H1 (cell line): ENCODE measurements at regions not wholly inside any gene's neighbourhood (a gene's known extent, or its start where the extent isn't known, plus 50 kb on each side); places are given as distances from the start of the nearest gene placed in this dataset.

ENCODE experiments used
- CTCF ChIA-PET: fragments of 300-600 bp; sonication (Branson Sonifier 250); formaldehyde crosslinking; loops from one replicate; lab custom pipeline; 2021; ENCODE audit not compliant: partially characterized antibody; lab: Charles Lee
- POLR2A ChIA-PET: fragments of 300-600 bp; sonication (Branson Sonifier 250); formaldehyde crosslinking; loops from one replicate; lab custom pipeline; 2021; ENCODE audit warnings: inconsistent platforms; ENCODE audit not compliant: partially characterized antibody; lab: Charles Lee
- DNase-seq, 2 experiments: peaks; one replicate each; pipeline versions ENCODE4 v3.0.0 to v3.0.0-alpha.2; 2010 to 2022; ENCODE audit warnings: low spot score in 2 of 2, low read depth in 1 of 2, mixed read lengths in 1 of 2
- FAIRE-seq: peaks from 2 replicates; lab custom pipeline; 2011; peaks lifted over from hg19 to GRCh38; lab: Jason Lieb, UNC
- H2AFZ ChIP-seq: 2 replicates; pipeline ENCODE4 v1.8.1; 2012; ENCODE audit warnings: low read length, inconsistent platforms
- H2AK5ac ChIP-seq: 2 replicates; pipeline ENCODE4 v1.6.1; 2013; ENCODE audit warnings: low read depth, low read length
- H2BK120ac ChIP-seq: replicated peaks from 2 replicates; pipeline ENCODE3; 2013; ENCODE audit warnings: low read depth, low read length, inconsistent platforms
- H2BK12ac ChIP-seq: 2 replicates; pipeline ENCODE4 v1.6.1; 2013; ENCODE audit warnings: low read depth, low read length
- H2BK15ac ChIP-seq: 2 replicates; pipeline ENCODE4 v1.6.1; 2013; ENCODE audit warnings: low read length
- H2BK20ac ChIP-seq: 2 replicates; pipeline ENCODE4 v1.6.1; 2013; ENCODE audit warnings: low read length
- H2BK5ac ChIP-seq: 2 replicates; pipeline ENCODE4 v1.6.1; 2013; ENCODE audit warnings: low read depth, low read length
- H3K14ac ChIP-seq: 2 replicates; pipeline ENCODE4 v1.6.1; 2013; ENCODE audit warnings: inconsistent platforms; ENCODE audit not compliant: insufficient read length
- H3K18ac ChIP-seq: 2 replicates; pipeline ENCODE4 v1.6.1; 2013; ENCODE audit warnings: low read length; ENCODE audit errors: extremely low read depth
- H3K23ac ChIP-seq: 2 replicates; pipeline ENCODE4 v1.6.1; 2013; ENCODE audit warnings: inconsistent platforms; ENCODE audit not compliant: insufficient read length
- H3K23me2 ChIP-seq: 2 replicates; pipeline ENCODE4 v1.6.1; 2013; ENCODE audit warnings: low read depth, low read length
- H3K27ac ChIP-seq: 2 replicates; pipeline ENCODE4 v1.6.1; 2011; ENCODE audit warnings: low read depth, low read length, inconsistent platforms
- H3K27me3 ChIP-seq, 4 experiments: replicated peaks in 1 of 4; 1 replicate in 1 of 4; 2 replicates in 3 of 4; pipeline versions ENCODE4 v1.6.1 to v1.8.1; 2011 to 2013; ENCODE audit warnings: low read length in 3 of 4, mild to moderate bottlenecking in 3 of 4, inconsistent platforms in 2 of 4, mixed read lengths in 2 of 4, moderate library complexity in 1 of 4; ENCODE audit not compliant: control insufficient read depth in 3 of 4, insufficient read depth in 3 of 4; ENCODE audit errors: extremely low read depth in 1 of 4
- H3K36me3 ChIP-seq, 4 experiments: 2 replicates each; pipeline versions ENCODE4 v1.6.1 to v1.8.1; 2011 to 2013; ENCODE audit warnings: mild to moderate bottlenecking in 4 of 4, low read length in 3 of 4, moderate library complexity in 2 of 4, control low read depth in 1 of 4, inconsistent platforms in 1 of 4; ENCODE audit not compliant: insufficient read depth in 4 of 4, control insufficient read depth in 2 of 4
- H3K4ac ChIP-seq: replicated peaks from 2 replicates; pipeline ENCODE3; 2013; ENCODE audit warnings: low read length, low read depth, mixed read lengths, inconsistent platforms; ENCODE audit not compliant: insufficient read length
- H3K4me1 ChIP-seq, 4 experiments: replicated peaks in 1 of 4; 1 replicate in 1 of 4; 2 replicates in 3 of 4; pipeline versions ENCODE4 v1.6.1 to v1.8.1; 2011 to 2013; ENCODE audit warnings: low read length in 3 of 4, inconsistent platforms in 2 of 4, mixed read lengths in 1 of 4; ENCODE audit not compliant: insufficient read depth in 4 of 4, control insufficient read depth in 3 of 4
- H3K4me2 ChIP-seq, 2 experiments: 2 replicates each; pipeline versions ENCODE4 v1.6.1 to v1.8.1; 2011 to 2013; ENCODE audit warnings: low read depth in 2 of 2, low read length in 2 of 2, control low read depth in 1 of 2, inconsistent platforms in 1 of 2, mild to moderate bottlenecking in 1 of 2; ENCODE audit not compliant: insufficient read depth in 1 of 2
- H3K4me3 ChIP-seq, 4 experiments: fragments of 200-600, 300-600 bp in 1 of 4; sonication (generic), shearing (Covaris generic), sonication (Bioruptor Twin) in 1 of 4; 2 replicates each; pipeline versions ENCODE4 v1.5.1 to v1.8.1; 2011 to 2016; ENCODE audit warnings: low read length in 4 of 4, low read depth in 3 of 4, control low read depth in 2 of 4, inconsistent platforms in 2 of 4, mild to moderate bottlenecking in 2 of 4, mixed read lengths in 1 of 4, moderate library complexity in 1 of 4; ENCODE audit not compliant: insufficient read depth in 2 of 4; ENCODE audit errors: extremely low read depth in 1 of 4
- H3K56ac ChIP-seq: replicated peaks from 2 replicates; pipeline ENCODE3; 2013; ENCODE audit warnings: low read depth, mild to moderate bottlenecking, mixed read lengths, low read length, inconsistent platforms; ENCODE audit not compliant: insufficient read length
- H3K79me1 ChIP-seq: 2 replicates; pipeline ENCODE4 v1.6.1; 2013; ENCODE audit warnings: low read depth, low read length, control low read depth
- H3K79me2 ChIP-seq, 2 experiments: 2 replicates each; pipeline versions ENCODE4 v1.6.1 to v1.8.1; 2012 to 2013; ENCODE audit warnings: low read length in 2 of 2, mild to moderate bottlenecking in 2 of 2, inconsistent platforms in 1 of 2; ENCODE audit not compliant: insufficient read depth in 2 of 2, control insufficient read depth in 1 of 2
- H3K9ac ChIP-seq, 4 experiments: replicated peaks in 1 of 4; 1 replicate in 1 of 4; 2 replicates in 3 of 4; pipeline versions ENCODE4 v1.6.1 to v1.8.1; 2011 to 2013; ENCODE audit warnings: low read depth in 3 of 4, low read length in 3 of 4, control low read depth in 2 of 4, mild to moderate bottlenecking in 2 of 4, moderate library complexity in 2 of 4, inconsistent platforms in 1 of 4; ENCODE audit errors: extremely low read depth in 1 of 4
- H3K9me3 ChIP-seq, 2 experiments: 2 replicates each; pipeline versions ENCODE4 v1.6.1 to v1.8.1; 2012 to 2013; ENCODE audit warnings: mild to moderate bottlenecking in 2 of 2, moderate library complexity in 2 of 2, control low read depth in 1 of 2, inconsistent platforms in 1 of 2, low read depth in 1 of 2, low read length in 1 of 2, mixed read lengths in 1 of 2; ENCODE audit not compliant: insufficient read depth in 2 of 2
- H4K20me1 ChIP-seq, 2 experiments: replicated peaks in 1 of 2; 2 replicates each; pipeline versions ENCODE3 to v1.8.1; 2011 to 2013; ENCODE audit warnings: inconsistent platforms in 2 of 2, low read length in 2 of 2, mild to moderate bottlenecking in 1 of 2; ENCODE audit not compliant: insufficient read depth in 2 of 2, control insufficient read depth in 1 of 2
- H4K5ac ChIP-seq: 2 replicates; pipeline ENCODE4 v1.6.1; 2013; ENCODE audit warnings: low read length, low read depth, mixed read lengths, inconsistent platforms; ENCODE audit not compliant: insufficient read length
- H4K8ac ChIP-seq: 2 replicates; pipeline ENCODE4 v1.8.0; 2013; ENCODE audit warnings: mild to moderate bottlenecking, moderate library complexity, low read length, inconsistent platforms; ENCODE audit not compliant: insufficient read depth; ENCODE audit errors: extremely low read depth
- H4K91ac ChIP-seq: replicated peaks from 2 replicates; pipeline ENCODE3; 2013; ENCODE audit warnings: low read length, mixed read lengths, inconsistent platforms; ENCODE audit not compliant: insufficient read length
- CBX8 ChIP-seq: fragments of 300-800, 300-1000 bp; sonication (generic); IDR thresholded peaks from 2 replicates; pipeline ENCODE4 v1.7.1; 2016; ENCODE audit warnings: low read depth, low read length, borderline replicate concordance
- GTF2F1 ChIP-seq: IDR thresholded peaks from 2 replicates; pipeline ENCODE4 v1.6.1; 2012; ENCODE audit warnings: low read depth, low read length, improper control_type of control experiment, borderline replicate concordance
- HDAC2 ChIP-seq, 2 experiments: fragments of 300-600 bp in 1 of 2; sonication (generic) in 1 of 2; IDR thresholded peaks; 2 replicates each; pipeline ENCODE4 v1.6.1; 2011 to 2012; ENCODE audit warnings: low read depth in 2 of 2, low read length in 2 of 2, mild to moderate bottlenecking in 2 of 2, moderate library complexity in 2 of 2, borderline replicate concordance in 1 of 2, inconsistent platforms in 1 of 2
- HDAC6 ChIP-seq: IDR thresholded peaks from one replicate; pipeline ENCODE4 v1.7.1; 2012; ENCODE audit warnings: low read depth, mild to moderate bottlenecking, inconsistent platforms, low read length, moderate library complexity
- RFX5 ChIP-seq: IDR thresholded peaks from 2 replicates; pipeline ENCODE4 v1.6.1; 2011; ENCODE audit warnings: low read depth, low read length, improper control_type of control experiment, borderline replicate concordance
- SP1 ChIP-seq: IDR thresholded peaks from 2 replicates; pipeline ENCODE4 v1.6.1; 2011; ENCODE audit warnings: low read depth, low read length
- TAF7 ChIP-seq: optimal IDR thresholded peaks from 2 replicates; pipeline ENCODE3; 2011; ENCODE audit warnings: low read depth, mild to moderate bottlenecking, inconsistent platforms, low read length, moderate library complexity, borderline replicate concordance
- TCF12 ChIP-seq: IDR thresholded peaks from 2 replicates; pipeline ENCODE4 v1.6.1; 2011; ENCODE audit warnings: low read depth, mild to moderate bottlenecking, low read length
- WGBS, 2 experiments: shearing (Covaris generic) in 1 of 2; methylation state at CpG; one replicate each; pipeline versions ENCODE4 v1.1.6 to v1.1.7; 2013 to 2015; ENCODE audit warnings: low lambda C conversion rate in 2 of 2, mixed read lengths in 2 of 2, inconsistent platforms in 1 of 2, low coverage in 1 of 2, missing lambda C conversion rate in 1 of 2; ENCODE audit not compliant: insufficient replicate concordance in 2 of 2, insufficient coverage in 1 of 2, insufficient read length in 1 of 2; ENCODE audit errors: extremely low coverage in 1 of 2, missing lambda C conversion rate in 1 of 2; 5-methylcytosine and 5-hydroxymethylcytosine counted together

DNA sequence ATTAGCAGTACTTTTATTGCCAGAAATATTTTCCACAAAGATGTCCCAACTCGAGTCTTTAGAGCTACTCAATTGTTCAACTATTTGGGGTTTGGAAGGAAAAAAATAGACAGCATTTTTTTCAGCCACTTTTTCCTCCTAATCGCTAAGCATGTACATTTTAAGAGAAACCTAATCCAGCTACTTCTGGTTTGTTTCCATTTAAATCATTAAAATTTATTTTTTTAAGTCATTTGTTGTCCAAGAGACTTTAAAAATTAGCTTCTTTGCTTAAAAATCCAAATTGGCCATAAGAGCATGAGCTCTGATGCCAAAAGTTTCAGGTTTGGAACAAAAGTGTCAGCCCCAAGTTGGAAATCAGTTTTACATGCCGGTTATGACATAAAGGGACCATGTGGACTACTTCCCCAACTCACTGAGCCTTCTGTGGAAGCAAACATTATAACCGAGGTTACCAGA lies 186.3 kb upstream of the INTU start:
- H3K23me2 ChIP-seq = no peaks in the 10 kb centered on the region
- no peak overlapping the region for H2AK5ac ChIP-seq
- ChIA-PET CTCF (interaction anchor here (0.6 kb wide), 1 partner anchor 498 kb away, joined by 3 read pairs; no protein-coding TSS in a partner anchor), POLR2A (interaction anchor here (0.7 kb wide), 1 partner anchor 617 kb away, joined by 3 read pairs; no protein-coding TSS in a partner anchor)
- no peak overlapping the region for H2BK120ac ChIP-seq
- H3K27me3 ChIP-seq = no peaks in the 10 kb centered on the region
- H2BK5ac ChIP-seq = no peak overlapping the region
- no peak overlapping the region for H3K4ac ChIP-seq
- no peak overlapping the region for H3K14ac ChIP-seq
- no peak overlapping the region for H3K23ac ChIP-seq
- no peak overlapping the region for H3K4me2 ChIP-seq
- no peak for TF ChIP-seq TAF7
- TF ChIP-seq GTF2F1 = no peak
- no peak for TF ChIP-seq HDAC2 (IDR thresholded peaks at IDR 0.05; ENCODE audit: borderline replicate concordance in 1 of 2, low read depth in 2 of 2, low read length in 2 of 2)
- no peak for TF ChIP-seq HDAC6
- no peak for TF ChIP-seq TCF12
- TF ChIP-seq SP1 = no peak
- TF ChIP-seq RFX5 = no peak
- no peak for TF ChIP-seq CBX8
- 0 out of 4 replicates have a peak, but pooled peaks cover 0 to 4% of the 10 kb centered on the region in 2 experiments for H3K9me3 ChIP-seq
- no peak overlapping the region for H4K8ac ChIP-seq
- no peak overlapping the region for H2BK15ac ChIP-seq
- H3K18ac ChIP-seq = no peak overlapping the region
- 91% methylated on average over 4 of the region's 4 CpGs; no CpG with 5 or more reads in 1 of the 2 experiments for WGBS, 2 experiments
- no peak overlapping the region for H4K5ac ChIP-seq
- no peaks in the 10 kb centered on the region for H3K4me1 ChIP-seq
- no peaks in the 10 kb centered on the region for H3K79me2 ChIP-seq
- H3K56ac ChIP-seq = no peak overlapping the region
- no peaks in the 10 kb centered on the region for H3K79me1 ChIP-seq
- H2AFZ ChIP-seq = no peak overlapping the region
- H3K4me3 ChIP-seq = no peak overlapping the region
- no peaks in the 10 kb centered on the region for H3K36me3 ChIP-seq
- no peaks in the 10 kb centered on the region for H4K20me1 ChIP-seq
- H2BK12ac ChIP-seq = no peak overlapping the region
- H2BK20ac ChIP-seq = no peak overlapping the region
- H3K27ac ChIP-seq = no peak overlapping the region
- DNase-seq = no peak
- no peak overlapping the region for H3K9ac ChIP-seq
- no peak for FAIRE-seq
- H4K91ac ChIP-seq = no peak overlapping the region
